T-helper 2 cell treated with Interferon-gamma antibody and Interleukin-4, amounts not matched to agents 100 ng/mL and 5 ng/mL, for 36 hours (primary cell): ENCODE measurements at regions not wholly inside any gene's neighbourhood (a gene's known extent, or its start where the extent isn't known, plus 50 kb on each side); places are given as distances from the start of the nearest gene placed in this dataset.
"Not testable (repeated sequence)": the region's sequence is repeated elsewhere in the genome, so short reads cannot be mapped to it uniquely, and the experiment has no call there.

Experiments used
- intact Hi-C: fragments of 100-400 bp; cut with micrococcal nuclease; formaldehyde crosslinking; loops from one replicate; pipeline ENCODE4 v1.15.1; 2023

DNA sequence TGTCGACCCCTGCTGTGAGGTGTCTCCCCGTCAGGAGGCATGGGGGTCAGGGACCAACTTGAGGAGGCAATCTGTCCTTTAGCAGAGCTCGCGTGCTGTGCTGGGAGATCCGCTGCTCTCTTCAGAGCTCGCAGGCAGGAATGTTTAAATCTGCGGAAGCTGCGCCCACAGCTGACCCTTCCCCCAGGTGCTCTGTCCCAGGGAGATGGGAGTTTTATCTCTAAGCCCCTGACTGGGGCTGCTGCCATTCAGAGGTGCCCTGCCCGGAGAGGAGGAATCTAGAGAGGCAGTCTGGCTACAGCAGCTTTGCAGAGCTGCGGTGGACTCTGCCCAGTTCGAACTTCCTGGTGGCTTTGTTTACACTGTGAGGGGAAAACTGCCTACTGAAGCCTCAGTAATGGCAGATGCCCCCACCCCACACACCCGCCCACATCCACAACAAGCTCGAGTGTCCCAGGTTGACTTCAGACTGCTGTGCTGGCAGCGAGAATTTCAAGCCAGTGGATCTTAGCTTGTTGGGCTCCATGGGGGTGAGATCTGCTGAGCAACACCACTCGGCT, 133.1 kb downstream of the CENPC start:
- intact Hi-C loops, result not testable (repeated sequence)

DNA sequence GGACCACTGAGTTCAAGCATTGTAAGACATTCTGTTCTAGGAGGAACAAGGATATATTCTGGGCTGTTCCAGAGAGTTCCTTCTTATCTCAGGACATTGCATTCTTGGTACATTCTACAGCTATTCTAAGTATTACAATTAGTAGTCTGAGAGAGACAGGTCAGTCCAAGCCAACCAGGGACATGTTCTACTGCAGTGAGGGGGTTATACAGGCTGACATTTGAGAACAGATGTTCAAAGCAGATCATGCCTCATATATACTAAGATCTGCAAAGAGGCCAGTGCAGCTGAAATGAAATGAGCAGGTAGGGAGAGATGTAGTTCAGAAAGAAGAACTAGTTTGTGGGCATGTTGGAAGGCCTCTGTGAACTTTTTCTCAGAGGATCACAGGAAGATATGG, 142.0 kb downstream of the CENPC start:
- intact Hi-C loops, result no loop called here

DNA sequence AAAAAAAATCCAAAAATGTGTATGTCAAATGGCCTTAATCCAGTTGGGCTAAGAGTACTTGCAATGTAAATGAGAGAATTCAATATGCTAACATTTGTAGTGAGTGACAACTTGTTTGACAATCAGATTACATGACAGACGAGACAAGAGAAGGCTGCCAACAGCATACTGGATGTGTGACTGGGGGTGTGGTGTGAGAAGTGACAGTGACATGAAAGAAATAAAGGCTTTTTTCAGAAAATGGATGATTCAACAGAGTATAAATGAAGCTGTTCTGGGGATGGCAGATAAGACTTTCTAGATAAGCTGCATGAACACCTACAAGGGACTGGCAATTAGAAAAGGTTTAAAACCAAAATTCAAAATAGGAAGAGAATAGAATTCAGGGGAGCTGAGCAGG, 143.4 kb downstream of the CENPC start:
- intact Hi-C loops, result no loop called here

DNA sequence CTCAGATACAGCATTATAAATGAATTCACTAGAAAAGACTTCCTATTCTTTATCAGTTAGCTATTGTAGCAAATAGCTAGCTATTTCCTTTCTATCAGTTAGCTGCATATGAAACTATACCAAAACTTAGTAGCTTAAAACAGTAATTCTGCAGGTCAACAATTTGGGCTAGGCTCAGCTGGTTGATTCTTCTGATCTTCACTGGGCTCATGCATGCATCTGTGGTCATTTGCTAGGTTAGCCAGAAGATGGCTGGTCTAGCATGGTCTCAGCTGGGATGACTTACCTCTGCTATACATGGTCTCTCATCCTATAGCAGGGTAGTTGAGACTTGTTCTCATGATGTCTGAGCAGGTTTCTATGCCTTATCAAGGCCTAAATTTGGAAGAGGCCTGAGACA, 147.4 kb downstream of the CENPC start:
- intact Hi-C loops, result no loop called here

DNA sequence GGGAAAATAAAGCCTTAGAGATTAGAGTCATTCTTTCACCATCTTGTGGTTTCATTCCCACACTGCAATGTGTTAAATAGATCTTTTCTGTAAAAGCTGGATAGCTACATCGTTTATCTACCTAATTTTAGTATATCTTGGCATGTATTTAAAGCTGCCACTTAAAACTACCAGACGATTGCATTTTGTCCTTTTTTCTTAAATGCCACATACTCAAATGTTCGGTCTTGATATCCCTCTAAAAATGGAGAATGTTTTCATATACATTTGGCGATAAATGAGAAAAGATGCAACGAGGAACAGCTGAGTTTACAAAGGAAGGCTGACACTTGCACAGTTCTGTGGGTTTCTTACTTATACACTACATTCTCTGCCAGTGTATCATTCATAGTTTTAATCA, 148.3 kb downstream of the CENPC start:
- intact Hi-C loops, result no loop called here

DNA sequence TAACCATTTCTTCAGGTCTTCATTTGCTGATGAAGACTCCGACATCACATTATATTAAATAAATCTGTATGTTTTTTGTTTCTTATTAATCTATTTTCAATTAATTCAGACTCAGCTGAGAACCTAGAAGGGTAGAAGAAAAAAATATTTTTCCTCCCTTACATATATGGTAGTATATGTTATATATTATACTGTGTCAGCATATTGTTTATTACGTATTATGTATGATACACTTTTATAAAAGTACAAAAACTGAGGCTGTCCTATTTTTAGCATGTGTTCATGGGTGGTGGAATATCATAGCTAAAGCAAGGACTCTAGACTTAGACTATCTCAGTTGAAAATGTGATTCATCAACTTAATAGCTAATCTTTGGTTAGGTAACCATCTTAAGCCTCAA, 149.3 kb downstream of the CENPC start:
- intact Hi-C loops, result no loop called here

DNA sequence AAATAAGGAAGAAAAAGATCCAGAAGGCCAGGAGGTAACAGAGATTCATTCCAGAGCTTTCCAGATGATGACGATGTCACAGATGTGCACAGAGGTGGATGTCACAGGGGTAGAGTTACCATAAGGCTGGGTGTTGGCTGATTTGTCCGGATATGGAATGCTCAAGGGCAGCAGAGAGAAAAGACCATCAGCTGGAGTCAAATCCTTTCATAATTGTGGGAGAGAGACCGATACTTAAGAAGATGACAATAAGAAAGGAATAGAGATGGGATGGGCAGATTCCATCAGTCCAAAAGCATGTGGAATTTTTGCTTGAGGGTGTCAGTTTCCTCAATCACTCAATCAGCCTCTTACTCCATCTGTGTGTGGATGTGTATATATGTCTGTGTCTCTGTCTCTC, 150.4 kb downstream of the CENPC start:
- intact Hi-C loops, result no loop called here

DNA sequence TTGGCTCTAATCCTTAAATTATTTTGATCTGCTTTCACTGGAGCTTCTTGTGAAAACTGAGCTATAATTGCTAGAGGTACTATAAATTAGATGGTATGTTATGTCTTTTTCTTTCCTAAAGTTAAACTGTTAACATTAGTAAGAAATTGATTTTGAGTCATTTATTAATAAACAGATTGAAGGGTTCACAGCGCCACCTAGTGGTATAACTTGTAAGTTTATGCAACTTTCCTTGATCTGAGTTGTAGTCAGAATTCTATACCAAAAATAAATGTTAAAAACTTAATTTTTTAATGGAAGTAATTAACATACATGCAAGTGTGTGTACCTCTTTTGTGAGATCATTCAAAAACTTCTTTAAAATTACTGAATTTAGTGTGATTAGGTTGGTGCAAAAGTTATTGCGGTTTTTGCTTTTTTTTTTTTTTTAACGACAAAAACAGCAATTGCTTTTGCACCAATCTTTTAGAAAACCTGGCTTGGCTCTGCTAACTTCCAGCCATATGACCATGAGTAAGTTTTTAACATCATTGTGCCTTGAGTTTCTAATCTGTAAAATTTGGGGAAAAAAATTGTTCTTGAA, 151.5 kb downstream of the CENPC start:
- intact Hi-C loops, result loop anchor here (2.0 kb wide), 1 partner anchor 305 kb away; no protein-coding TSS in a partner anchor

DNA sequence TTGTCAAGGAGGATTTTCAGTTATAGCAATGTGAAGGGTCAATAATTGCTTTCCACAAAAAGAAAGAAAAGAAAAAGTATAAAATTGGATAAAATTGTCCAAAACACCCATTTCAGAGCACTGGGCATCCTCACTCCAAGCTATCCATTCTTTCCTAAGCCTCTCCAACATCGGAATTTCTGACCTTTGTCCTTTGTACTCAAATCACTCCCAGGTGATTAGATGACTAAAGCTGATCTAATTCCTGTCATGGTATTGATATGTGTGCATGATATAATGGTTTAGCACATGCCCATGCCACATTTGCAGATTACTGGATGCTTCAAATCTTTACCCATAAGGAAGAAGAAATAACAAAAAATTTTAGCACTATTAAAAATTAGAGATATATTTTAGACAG, 152.3 kb downstream of the CENPC start:
- intact Hi-C loops, result loop anchor here (2.0 kb wide), 1 partner anchor 304 kb away; no protein-coding TSS in a partner anchor

DNA sequence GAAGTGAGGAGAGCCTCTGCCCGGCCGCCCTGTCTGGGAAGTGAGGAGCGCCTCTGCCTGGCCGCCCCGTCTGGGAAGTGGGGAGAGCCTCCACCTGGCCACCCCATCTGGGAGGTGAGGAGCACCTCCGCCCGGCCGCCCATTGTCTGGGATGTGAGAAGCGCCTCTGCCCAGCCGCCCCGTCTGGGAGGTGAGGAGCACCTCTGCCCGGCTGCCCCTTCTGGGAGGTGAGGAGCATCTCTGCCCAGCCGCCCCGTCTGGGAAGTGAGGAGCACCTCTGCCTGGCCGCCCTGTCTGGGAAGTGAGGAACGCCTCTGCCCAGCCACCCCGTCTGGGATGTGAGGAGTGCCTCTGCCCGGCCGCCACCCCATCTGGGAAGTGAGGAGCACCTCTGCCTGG, 163.9 kb downstream of the CENPC start:
- intact Hi-C loops, result not testable (repeated sequence)

DNA sequence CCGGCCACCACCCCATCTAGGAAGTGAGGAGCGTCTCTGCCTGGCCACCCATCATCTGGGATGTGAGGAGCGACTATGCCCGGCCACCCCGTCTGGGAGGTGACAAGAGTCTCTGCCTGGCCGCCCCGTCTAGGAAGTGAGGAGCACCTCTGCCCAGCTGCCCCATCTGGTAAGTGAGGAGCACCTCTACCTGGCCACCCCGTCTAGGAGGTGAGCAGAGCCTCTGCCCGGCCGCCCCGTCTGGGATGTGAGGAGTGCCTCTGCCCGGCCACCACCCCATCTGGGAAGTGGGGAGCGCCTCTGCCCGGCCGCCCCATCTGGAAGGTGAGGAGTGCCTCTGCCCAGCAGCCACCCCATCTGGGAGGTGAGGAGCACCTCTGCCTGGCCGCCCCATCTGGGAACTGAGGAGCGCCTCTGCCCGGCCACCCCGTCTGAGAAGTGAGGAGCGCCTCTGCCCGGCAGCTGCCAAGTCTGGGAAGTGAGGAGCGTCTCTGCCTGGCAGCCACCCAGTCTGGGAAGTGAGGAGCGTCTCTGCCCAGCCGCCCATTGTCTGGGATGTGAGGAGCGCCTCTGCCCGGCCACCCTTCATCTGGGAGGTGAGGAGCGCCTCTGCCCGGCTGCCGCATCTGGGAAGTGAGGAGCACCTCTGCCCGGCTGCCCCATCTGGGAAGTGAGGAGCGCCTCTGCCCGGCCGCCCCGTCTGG, 164.4 kb downstream of the CENPC start:
- intact Hi-C loops, result not testable (repeated sequence)

DNA sequence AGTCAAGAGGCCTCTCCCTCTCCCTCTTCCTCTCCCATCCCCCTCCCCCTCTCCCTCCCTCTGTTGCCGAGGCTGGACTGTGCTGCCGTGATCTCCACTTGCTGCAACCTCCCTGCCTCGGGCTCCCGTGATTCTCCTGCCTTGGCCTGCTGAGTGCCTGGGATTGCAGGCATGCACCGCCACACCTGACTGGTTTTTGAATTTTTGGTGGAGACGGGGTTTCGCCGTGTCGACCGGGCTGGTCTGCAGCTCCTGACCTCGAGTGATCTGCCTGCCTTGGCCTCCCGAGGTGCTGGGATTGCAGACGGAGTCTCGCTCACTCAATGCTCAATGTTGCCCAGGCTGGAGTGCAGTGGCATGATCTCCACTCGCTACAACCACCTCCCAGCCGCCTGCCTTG, 165.1 kb downstream of the CENPC start:
- intact Hi-C loops, result no loop called here

DNA sequence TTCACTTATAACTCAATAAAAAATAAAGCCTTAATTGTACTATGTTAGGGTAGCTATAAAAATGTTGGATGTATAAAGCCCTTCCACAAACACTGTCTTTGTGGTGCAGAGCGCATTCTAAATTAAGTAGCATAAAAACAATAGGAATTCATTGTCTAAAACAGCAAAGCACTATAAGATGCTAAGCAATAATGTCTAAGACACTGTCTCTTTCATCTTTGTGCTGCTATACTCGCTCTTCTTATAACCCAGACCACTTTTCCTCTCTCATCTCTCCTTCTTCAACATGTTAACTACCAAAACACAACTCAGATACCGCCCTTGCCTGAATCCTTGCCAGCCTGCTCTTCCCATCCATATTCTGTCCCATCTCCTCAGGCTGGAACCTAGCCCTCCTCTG, 170.0 kb downstream of the CENPC start:
- intact Hi-C loops, result no loop called here

DNA sequence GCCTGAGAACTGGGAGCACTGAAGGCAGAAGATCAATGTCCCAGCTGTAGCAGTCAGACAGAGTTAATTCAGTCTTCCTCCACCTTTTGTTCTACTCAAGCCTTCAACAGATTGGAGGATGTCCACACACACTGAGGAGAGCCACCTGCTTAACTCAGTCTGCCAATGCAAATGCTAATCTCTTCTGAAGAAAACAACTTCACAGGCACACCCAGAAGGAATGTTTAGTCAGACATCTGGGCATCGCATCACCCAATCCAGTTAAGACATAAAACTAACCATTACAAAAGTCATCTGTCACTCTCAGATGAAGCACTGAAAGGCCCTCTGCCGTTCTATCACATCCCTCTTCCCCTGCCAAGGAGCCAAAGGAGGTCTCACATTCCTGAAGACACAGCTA, 173.7 kb downstream of the CENPC start:
- intact Hi-C loops, result no loop called here

DNA sequence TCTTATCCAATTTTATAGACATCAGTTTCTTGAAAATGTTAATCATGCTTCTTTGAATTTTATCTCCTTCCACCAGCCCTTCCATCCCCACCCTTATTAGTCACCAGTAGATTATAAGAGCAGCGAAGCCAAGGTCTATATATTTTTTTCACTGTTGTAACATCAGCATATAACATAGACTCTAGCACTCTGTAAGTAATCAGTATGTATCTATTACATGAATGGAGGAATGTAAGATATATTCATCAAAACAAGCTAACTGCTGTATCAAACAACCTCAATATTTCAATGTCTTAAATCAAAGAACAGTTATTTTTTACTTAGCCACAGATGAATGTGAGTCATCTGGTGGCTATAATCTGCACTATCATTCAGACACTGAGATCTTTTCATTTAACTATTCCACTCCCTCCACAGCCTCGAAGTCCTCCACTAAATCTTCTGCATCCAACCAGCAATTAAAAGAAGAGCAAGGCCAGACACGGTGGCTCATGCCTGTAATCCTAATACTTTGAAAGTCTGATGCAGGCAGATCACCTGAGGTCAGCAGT, 178.9 kb downstream of the CENPC start:
- intact Hi-C loops, result no loop called here

DNA sequence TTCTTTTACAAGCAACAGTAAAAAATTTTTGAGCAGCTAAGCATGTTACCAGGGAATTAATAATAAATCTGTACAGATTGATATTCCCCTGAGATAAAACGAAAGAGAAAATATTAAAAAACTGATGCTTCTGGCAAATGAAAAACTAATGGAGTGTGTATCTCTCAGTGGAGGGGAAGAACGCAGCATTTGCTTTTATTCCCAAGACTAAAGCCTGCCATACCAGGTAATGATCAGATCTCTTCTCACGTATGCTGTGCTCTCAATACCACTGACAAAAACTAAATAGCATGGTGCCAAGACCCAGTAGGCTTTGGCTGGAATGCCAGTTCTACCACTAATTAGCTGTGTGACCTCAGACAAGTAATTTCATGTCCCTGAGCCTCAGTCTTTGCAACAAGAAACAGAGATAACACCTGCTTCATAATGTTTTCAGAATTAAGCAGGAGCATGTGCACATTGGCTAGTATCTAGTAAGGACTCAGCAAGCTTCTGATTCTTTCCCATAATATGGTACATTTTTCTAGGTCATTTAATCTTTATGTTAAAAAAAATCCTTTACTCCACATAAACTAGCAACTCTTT, 179.6 kb downstream of the CENPC start:
- intact Hi-C loops, result no loop called here

DNA sequence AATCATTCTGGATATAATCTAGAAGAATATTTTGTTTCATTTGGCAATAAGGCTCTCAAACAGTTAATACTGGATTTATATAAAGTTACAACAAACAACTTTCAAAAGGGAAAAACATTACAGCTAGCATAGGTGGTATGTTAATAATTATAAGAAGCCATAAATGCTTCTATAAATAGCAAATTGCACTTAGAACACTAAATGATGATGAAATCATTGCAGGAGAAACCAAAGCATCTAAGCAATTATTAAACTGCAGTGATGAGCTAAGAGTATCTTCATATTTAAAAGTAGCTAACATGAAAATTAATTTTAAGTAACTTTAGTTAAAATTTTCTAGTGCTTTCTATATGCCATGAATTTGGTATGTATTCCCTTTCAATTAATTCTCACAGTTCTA, 189.5 kb downstream of the CENPC start:
- intact Hi-C loops, result no loop called here

DNA sequence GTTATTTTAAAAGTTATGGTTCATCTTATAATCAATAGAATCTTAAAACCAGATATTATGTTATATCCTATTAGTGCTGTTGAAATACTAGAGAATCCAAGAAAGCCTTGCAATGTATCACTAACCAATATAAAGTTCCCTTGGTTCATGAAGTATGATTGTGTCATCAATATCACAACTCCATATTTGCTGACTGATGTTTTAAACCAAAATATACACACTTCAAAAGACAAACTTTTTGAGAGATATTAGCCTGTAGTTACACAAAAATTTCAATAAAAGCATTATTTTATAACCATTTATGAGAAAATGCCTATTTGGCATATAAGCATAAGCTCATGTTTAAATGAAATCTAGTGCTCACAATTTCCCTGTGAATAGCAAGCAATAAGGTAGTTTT, 198.6 kb downstream of the CENPC start:
- intact Hi-C loops, result no loop called here

DNA sequence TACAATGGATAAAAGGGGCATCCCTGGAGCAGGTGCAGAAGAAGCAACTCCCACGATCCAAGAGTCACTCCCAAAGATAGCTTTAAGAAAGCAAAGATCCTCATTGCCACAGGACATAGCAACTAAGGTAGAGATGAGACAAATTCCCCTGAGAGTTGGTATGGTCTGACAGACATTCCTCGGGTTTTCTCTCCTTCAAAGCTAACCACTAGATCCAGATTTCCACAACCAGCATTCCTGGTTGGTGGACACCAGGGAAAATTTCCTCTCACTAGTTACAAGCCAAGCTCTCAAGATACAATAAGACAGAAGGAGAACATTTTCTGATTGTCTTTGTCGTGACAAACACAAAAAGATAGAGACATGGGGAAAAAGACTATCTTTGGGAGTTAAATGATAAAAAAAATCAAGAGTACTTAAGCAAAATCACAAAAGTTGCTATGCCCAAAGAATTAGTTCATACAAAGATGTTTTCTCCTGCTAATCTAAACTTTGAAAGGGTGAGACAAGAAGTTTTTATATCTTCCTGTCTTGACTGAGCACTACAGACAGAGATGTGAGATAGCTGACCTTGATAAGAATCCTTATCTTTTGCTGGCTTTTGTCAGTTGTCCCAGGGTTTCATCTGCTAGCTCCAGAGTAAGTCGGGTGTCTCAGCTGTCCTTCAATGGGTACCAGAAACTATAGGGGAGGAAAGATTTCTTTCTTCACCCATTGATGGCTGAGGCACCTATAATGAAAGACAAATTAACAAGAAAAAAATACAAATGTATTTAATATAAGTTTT, 200.5 kb downstream of the CENPC start:
- intact Hi-C loops, result no loop called here

DNA sequence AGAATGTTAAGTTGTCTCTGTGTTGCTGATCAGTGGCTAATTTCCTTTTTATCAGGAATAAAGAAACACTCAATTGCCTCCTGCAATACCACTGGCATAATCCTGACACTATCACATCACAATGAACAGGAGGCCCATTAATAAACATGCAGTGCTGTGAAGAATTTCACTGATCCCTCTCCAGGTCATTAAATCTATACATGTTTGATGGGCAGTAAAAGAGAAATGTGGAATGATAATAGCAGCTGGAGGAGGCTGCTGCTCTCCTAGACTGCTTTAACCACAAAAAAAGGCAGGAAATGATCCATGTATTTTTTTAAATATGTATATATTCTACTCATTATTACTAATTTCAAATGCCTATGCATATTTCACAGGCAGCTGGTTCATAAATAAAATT, 202.1 kb downstream of the CENPC start:
- intact Hi-C loops, result no loop called here

DNA sequence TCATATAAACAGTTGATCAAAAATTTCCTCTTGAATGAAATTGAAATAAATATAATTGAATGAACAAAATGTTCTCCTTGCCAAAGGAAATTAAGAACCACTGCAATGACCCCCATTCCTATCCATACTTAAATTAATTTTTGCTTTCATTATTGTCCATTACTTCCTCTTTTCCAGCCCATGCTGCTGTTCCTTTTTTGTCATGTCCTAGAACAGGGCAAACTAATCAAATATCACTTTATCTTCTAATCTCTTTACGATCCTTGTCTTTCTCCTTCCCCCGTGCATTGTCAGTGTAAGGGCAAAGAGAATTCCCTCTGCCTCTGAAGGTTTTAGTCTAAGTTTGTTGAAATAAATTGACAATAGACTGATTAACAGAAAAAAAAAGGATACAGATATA, 203.0 kb downstream of the CENPC start:
- intact Hi-C loops, result no loop called here

DNA sequence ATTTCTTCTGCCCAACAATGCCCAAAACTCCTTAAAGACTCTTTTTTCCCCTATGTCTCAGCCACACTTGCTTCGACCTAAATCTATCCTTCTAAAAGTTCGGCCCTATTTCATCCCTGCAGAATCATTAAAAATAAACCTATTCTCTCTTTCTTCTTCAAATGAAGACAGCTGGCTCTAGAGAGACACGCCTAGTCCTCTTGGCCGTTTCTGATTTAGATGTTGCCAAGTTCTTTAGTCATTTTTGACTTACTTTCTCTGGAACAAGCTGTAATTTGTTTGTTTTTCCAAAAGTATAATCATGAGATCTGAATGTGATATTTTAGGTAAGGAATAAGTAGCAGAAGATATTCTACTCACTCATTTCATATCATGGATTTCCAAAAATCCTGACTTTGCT, 211.6 kb downstream of the CENPC start:
- intact Hi-C loops, result no loop called here
